ENCODE measurements at regions not wholly inside any gene's neighbourhood (a gene's known extent, or its start where the extent isn't known, plus 50 kb on each side); places are given as distances from the start of the nearest gene placed in this dataset.
"Not testable (repeated sequence)": the region's sequence is repeated elsewhere in the genome, so short reads cannot be mapped to it uniquely, and the experiment has no call there.

DNA sequence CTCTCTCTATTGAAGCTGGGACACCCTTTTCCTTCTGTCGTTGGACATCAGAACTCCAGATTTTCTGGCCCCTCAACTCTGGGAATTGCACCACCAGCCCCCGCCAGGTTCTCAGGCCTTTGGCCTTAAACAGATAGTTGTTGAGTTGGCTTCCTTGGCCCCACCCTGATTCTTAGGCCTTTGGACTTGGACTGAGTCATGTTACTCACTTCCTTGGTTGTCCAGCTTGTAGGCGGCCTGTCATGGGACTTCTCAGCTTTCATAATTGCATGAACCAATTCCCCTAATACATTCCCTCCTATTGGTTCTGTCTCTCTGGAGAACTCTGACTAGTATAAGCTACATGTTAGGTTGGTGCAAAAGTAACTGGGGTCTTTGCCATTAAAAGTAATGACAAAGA is 195.7 kb downstream of the GPAT3 start:
- dilution Hi-C loops (cut with MboI; ENCODE audit: extremely low pct_ligation_motif_present, low sequenced_read_pairs), result no loop called here
- Histone ChIP-seq H3K4me3 (replicated peaks in 1 of 3; ENCODE audit: insufficient read depth in 1 of 3, low read depth in 1 of 3, low read length in 3 of 3) (no peak overlapping the region), H3K9ac (replicated peaks; ENCODE audit: extremely low read depth, insufficient read depth, low read length) (no peak overlapping the region), H3K79me2 (ENCODE audit: control insufficient read depth, insufficient read depth, low read length) (no peaks in the 10 kb centered on the region), H3K27ac (ENCODE audit: insufficient read depth, low read depth, low read length) (no peak overlapping the region), H3K36me3 (ENCODE audit: control insufficient read depth in 2 of 2, extremely low read depth in 1 of 2, insufficient read depth in 2 of 2, low read length in 2 of 2) (no peaks in the 10 kb centered on the region), H3K9me3 (replicated peaks; ENCODE audit: control insufficient read depth, insufficient read depth, low read length) (no peaks in the 10 kb centered on the region), H4K20me1 (replicated peaks; ENCODE audit: control insufficient read depth, extremely low read depth, insufficient read depth, low read length) (no peaks in the 10 kb centered on the region), H2AFZ (ENCODE audit: low read depth, low read length) (no peak overlapping the region), H3K4me2 (ENCODE audit: insufficient read depth, low read length) (no peak overlapping the region), H3K27me3 (ENCODE audit: control insufficient read depth in 2 of 2, insufficient read depth in 2 of 2, low read length in 2 of 2) (no peaks in the 10 kb centered on the region), H3K9me1 (replicated peaks; ENCODE audit: control insufficient read depth, extremely low read depth, insufficient read depth, low read length) (no peaks in the 10 kb centered on the region), H3K4me1 (ENCODE audit: control insufficient read depth, extremely low read depth, insufficient read depth, low read length) (no peaks in the 10 kb centered on the region)
- ChIA-PET POLR2A (no interaction called here), CTCF (no interaction called here)
- FAIRE-seq (no peak), DNase-seq (ENCODE audit: low read depth, low spot score) (no peak)
- BruUV-seq (replicated peaks), result no TSS peak
- intact Hi-C loops (cut with micrococcal nuclease), result no loop called here
- TF ChIP-seq, protein P1, sequence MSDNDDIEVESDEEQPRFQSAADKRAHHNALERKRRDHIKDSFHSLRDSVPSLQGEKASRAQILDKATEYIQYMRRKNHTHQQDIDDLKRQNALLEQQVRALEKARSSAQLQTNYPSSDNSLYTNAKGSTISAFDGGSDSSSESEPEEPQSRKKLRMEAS (IDR thresholded peaks at IDR 0.05; ENCODE audit: insufficient read depth, insufficient read length), result no peak
- TF ChIP-seq FOS (IDR thresholded peaks at IDR 0.05; ENCODE audit: borderline replicate concordance, insufficient read depth, low read length) (no peak), GATA2 (IDR thresholded peaks at IDR 0.05; ENCODE audit: insufficient read depth, insufficient read length, low read depth, low read length) (no peak), JUN (IDR thresholded peaks at IDR 0.05; ENCODE audit: borderline replicate concordance, insufficient read depth, insufficient read length, low read depth) (no peak), POLR2A (IDR thresholded peaks at IDR 0.05; ENCODE audit: low read depth, low read length) (no peak), MYC (IDR thresholded peaks at IDR 0.05; ENCODE audit: low read depth, low read length) (no peak), POLR2AphosphoS5 (IDR thresholded peaks at IDR 0.05; ENCODE audit: insufficient read depth, low read depth, low read length) (no peak), EZH2 (IDR thresholded peaks at IDR 0.05; ENCODE audit: borderline replicate concordance, low read depth, low read length, severe bottlenecking) (no peak)
- TF ChIP-seq, protein P2, sequence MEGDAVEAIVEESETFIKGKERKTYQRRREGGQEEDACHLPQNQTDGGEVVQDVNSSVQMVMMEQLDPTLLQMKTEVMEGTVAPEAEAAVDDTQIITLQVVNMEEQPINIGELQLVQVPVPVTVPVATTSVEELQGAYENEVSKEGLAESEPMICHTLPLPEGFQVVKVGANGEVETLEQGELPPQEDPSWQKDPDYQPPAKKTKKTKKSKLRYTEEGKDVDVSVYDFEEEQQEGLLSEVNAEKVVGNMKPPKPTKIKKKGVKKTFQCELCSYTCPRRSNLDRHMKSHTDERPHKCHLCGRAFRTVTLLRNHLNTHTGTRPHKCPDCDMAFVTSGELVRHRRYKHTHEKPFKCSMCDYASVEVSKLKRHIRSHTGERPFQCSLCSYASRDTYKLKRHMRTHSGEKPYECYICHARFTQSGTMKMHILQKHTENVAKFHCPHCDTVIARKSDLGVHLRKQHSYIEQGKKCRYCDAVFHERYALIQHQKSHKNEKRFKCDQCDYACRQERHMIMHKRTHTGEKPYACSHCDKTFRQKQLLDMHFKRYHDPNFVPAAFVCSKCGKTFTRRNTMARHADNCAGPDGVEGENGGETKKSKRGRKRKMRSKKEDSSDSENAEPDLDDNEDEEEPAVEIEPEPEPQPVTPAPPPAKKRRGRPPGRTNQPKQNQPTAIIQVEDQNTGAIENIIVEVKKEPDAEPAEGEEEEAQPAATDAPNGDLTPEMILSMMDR (IDR thresholded peaks at IDR 0.05; ENCODE audit: extremely low read depth in 1 of 2, insufficient read depth in 1 of 2, low read depth in 1 of 2, low read length in 2 of 2), result no peak

DNA sequence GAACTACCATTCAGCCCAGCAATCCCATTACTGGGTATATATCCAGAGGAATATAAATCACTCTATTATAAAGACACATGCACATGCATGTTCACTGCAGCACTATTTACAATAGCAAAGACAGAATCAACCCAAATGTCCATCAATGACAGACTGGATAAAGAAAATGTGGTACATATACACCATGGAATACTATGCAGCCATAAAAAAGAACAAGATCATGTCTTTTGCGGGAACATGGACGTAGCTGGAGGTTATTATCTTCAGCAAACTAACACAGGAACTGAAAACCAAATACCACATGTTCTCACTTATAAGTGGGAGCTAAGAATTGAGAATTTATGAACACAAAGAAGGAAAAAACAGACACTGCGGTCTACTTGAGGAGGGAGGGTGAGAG is 195.1 kb downstream of the GPAT3 start:
- H4K20me1 ChIP-seq (replicated peaks; ENCODE audit: control insufficient read depth, extremely low read depth, insufficient read depth, low read length); H3K4me1 ChIP-seq (ENCODE audit: control insufficient read depth, extremely low read depth, insufficient read depth, low read length); H3K36me3 ChIP-seq (ENCODE audit: control insufficient read depth in 2 of 2, extremely low read depth in 1 of 2, insufficient read depth in 2 of 2, low read length in 2 of 2); dilution Hi-C loops (cut with MboI; ENCODE audit: extremely low pct_ligation_motif_present, low sequenced_read_pairs); H3K4me2 ChIP-seq (ENCODE audit: insufficient read depth, low read length); H2AFZ ChIP-seq (ENCODE audit: low read depth, low read length); POLR2A ChIA-PET; H3K79me2 ChIP-seq (ENCODE audit: control insufficient read depth, insufficient read depth, low read length); H3K9me1 ChIP-seq (replicated peaks; ENCODE audit: control insufficient read depth, extremely low read depth, insufficient read depth, low read length); H3K27ac ChIP-seq (ENCODE audit: insufficient read depth, low read depth, low read length); H3K9ac ChIP-seq (replicated peaks; ENCODE audit: extremely low read depth, insufficient read depth, low read length); H3K4me3 ChIP-seq (replicated peaks in 1 of 3; ENCODE audit: insufficient read depth in 1 of 3, low read depth in 1 of 3, low read length in 3 of 3); H3K9me3 ChIP-seq (replicated peaks; ENCODE audit: control insufficient read depth, insufficient read depth, low read length); BruUV-seq (replicated peaks); H3K27me3 ChIP-seq (ENCODE audit: control insufficient read depth in 2 of 2, insufficient read depth in 2 of 2, low read length in 2 of 2); CTCF ChIA-PET; DNase-seq (ENCODE audit: low read depth, low spot score); FAIRE-seq; intact Hi-C loops (cut with micrococcal nuclease): not testable (repeated sequence)
